RWPE2 (cell line): ENCODE measurements at regions not wholly inside any gene's neighbourhood (a gene's known extent, or its start where the extent isn't known, plus 50 kb on each side); places are given as distances from the start of the nearest gene placed in this dataset.

Source experiments
- ATAC-seq: fragments of 200-7000 bp; cut with Tn5 transposase; 3 replicates; pipeline ENCODE4 v1.9.1; 2021; ENCODE audit warnings: low read depth
- DNase-seq: peaks from one replicate; pipeline ENCODE4 v3.0.0-alpha.2; 2020; ENCODE audit warnings: low spot score
- H3K27ac ChIP-seq: fragments of 450-650 bp; 2 replicates; pipeline ENCODE4 v1.5.1; 2017; ENCODE audit warnings: mild to moderate bottlenecking; ENCODE audit not compliant: poor library complexity, severe bottlenecking
- H3K27me3 ChIP-seq: fragments of 250-450 bp; sonication (Bioruptor Pico); 2 replicates; pipeline ENCODE4 v1.5.1; 2021; ENCODE audit warnings: mild to moderate bottlenecking, moderate library complexity; ENCODE audit not compliant: insufficient read depth, poor library complexity, severe bottlenecking
- H3K36me3 ChIP-seq: fragments of 250-450 bp; sonication (Bioruptor Pico); 2 replicates; pipeline ENCODE4 v1.5.1; 2020; ENCODE audit warnings: low read depth, mild to moderate bottlenecking, moderate library complexity
- H3K4me1 ChIP-seq: fragments of 250-450 bp; sonication (Bioruptor Pico); 2 replicates; pipeline ENCODE4 v1.5.1; 2021; ENCODE audit warnings: mild to moderate bottlenecking, moderate library complexity; ENCODE audit not compliant: insufficient read depth, poor library complexity, severe bottlenecking
- H3K4me3 ChIP-seq: fragments of 250-450 bp; sonication (Bioruptor Pico); 2 replicates; pipeline ENCODE4 v1.5.1; 2021; ENCODE audit warnings: mild to moderate bottlenecking, moderate library complexity; ENCODE audit not compliant: severe bottlenecking
- H3K9me3 ChIP-seq: fragments of 250-450 bp; sonication (Bioruptor Pico); 2 replicates; pipeline ENCODE4 v1.5.1; 2021; ENCODE audit warnings: mild to moderate bottlenecking, moderate library complexity; ENCODE audit not compliant: severe bottlenecking
- CTCF ChIP-seq: fragments of 450-650 bp; IDR thresholded peaks from one replicate; pipeline ENCODE4 v1.5.1; 2017; ENCODE audit warnings: mild to moderate bottlenecking, moderate library complexity; ENCODE audit not compliant: poor library complexity, severe bottlenecking

DNA sequence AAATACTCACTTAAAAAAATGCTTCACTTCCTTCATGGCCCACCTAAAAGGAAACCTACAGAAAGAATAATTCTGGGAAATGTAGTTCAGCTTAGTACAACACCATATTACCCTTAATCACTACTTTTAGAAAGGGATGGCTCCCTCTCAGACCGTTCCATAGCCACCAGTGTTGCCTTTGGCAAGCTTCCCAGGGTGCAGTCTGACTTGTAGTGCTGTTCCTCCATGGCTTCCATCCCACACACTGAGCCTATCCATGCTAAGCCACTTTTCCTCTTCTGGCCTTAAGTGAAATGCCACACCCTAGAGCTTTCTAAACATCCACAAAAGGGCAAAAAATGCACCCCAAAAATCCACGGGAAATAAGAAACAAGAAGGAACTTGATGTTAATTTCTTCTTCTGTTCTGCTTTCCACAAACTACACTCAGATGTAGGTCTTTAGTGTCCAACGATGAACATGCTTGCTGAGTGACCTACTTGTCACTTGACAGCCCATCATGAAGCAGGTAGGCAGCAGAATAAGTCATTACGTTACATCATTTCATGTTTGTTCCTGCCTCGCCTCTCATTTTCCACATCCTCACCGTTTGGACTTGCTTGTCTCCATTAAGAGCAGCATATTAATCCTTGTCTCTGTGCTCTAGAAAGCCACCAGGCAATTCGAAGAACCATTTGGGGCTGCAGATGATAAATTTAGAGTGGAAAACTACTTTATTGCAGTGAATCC is 391.1 kb upstream of the GRAMD2B start:
- H3K4me1 ChIP-seq, result no peaks in the 10 kb centered on the region
- no peak for TF ChIP-seq CTCF
- no peaks in the 10 kb centered on the region for H3K27me3 ChIP-seq
- H3K27ac ChIP-seq, result no peak overlapping the region
- H3K4me3 ChIP-seq, result no peak overlapping the region
- H3K9me3 ChIP-seq, result peaks cover 5% of the 10 kb centered on the region
- no peaks in the 10 kb centered on the region for H3K36me3 ChIP-seq
- ATAC-seq (no peak), DNase-seq (no peak)

DNA sequence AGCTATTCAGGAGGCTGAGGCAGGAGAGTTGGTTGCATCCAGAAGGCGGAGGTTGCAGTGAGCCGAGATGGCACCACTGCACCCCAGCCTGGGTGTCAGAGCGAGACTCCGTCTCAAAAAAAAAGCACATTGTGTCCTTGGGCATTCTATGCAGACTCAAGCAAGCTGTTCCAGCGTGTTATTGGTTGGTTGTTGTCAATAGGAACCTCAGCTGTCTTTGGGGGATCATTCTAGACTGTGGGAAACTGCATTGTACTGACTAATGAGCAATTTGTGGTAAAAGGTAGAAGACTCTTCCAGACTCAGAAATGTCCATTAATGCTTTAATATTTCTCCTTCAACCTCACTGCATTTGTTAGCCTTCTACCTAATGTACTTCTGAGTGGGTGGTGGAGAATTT is 379.5 kb upstream of the GRAMD2B start:
- no peak for TF ChIP-seq CTCF
- Histone ChIP-seq H3K36me3 (no peaks in the 10 kb centered on the region), H3K27me3 (no peaks in the 10 kb centered on the region), H3K9me3 (no peaks in the 10 kb centered on the region), H3K4me3 (no peak overlapping the region), H3K4me1 (no peaks in the 10 kb centered on the region), H3K27ac (no peak overlapping the region)
- DNase-seq (no peak), ATAC-seq (no peak)

GRCh38 chr5:126044111-126044668 is 379.0 kb upstream of the GRAMD2B start:
- H3K27me3 ChIP-seq, result no peaks in the 10 kb centered on the region
- no peak overlapping the region for H3K27ac ChIP-seq
- H3K4me1 ChIP-seq, result no peaks in the 10 kb centered on the region
- no peak overlapping the region for H3K4me3 ChIP-seq
- ATAC-seq (0 out of 3 replicates have a peak, but pooled peaks have one; percentile 36), DNase-seq (no peak)
- H3K9me3 ChIP-seq, result no peaks in the 10 kb centered on the region
- TF ChIP-seq CTCF, result no peak
- H3K36me3 ChIP-seq, result no peaks in the 10 kb centered on the region

- no peak for TF ChIP-seq CTCF
Observed at GRCh38 chr5:126044931-126045565, 378.2 kb upstream of the GRAMD2B start.

GRCh38 chr5:126046318-126046717 is 376.9 kb upstream of the GRAMD2B start:
- Histone ChIP-seq H3K36me3 (no peaks in the 10 kb centered on the region), H3K27me3 (no peaks in the 10 kb centered on the region), H3K9me3 (no peaks in the 10 kb centered on the region), H3K27ac (no peak overlapping the region), H3K4me1 (no peaks in the 10 kb centered on the region), H3K4me3 (no peak overlapping the region)
- DNase-seq (no peak), ATAC-seq (no peak)
- TF ChIP-seq CTCF, result no peak

More at GRCh38 chr5:126044931-126045565, 378.2 kb upstream of the GRAMD2B start:
- no peaks in the 10 kb centered on the region for H3K27me3 ChIP-seq
- H3K9me3 ChIP-seq, result no peaks in the 10 kb centered on the region
- no peak overlapping the region for H3K4me3 ChIP-seq
- ATAC-seq (no peak), DNase-seq (no peak)
- H3K36me3 ChIP-seq, result no peaks in the 10 kb centered on the region
- no peaks in the 10 kb centered on the region for H3K4me1 ChIP-seq
- H3K27ac ChIP-seq, result no peak overlapping the region
